Peyer's patch (tissue), 4 donors: ENCODE measurements at regions not wholly inside any gene's neighbourhood (a gene's known extent, or its start where the extent isn't known, plus 50 kb on each side); places are given as distances from the start of the nearest gene placed in this dataset.

ENCODE experiments used
- CTCF ChIP-seq, 6 experiments: fragments of 450-650 bp in 4 of 6; fragments of 200-600 bp in 2 of 6; sonication (generic) in 1 of 6; IDR thresholded peaks; one replicate each; pipeline ENCODE4 v1.5.1; 2017 to 2019; ENCODE audit warnings: antibody characterized with exemption in 6 of 6, mild to moderate bottlenecking in 3 of 6, moderate library complexity in 1 of 6
- POLR2A ChIP-seq, 2 donors: fragments of 450-650 bp; IDR thresholded peaks; one replicate each; pipeline ENCODE4 v1.5.1; 2017; ENCODE audit warnings: antibody characterized with exemption in 2 of 2, mild to moderate bottlenecking in 2 of 2, moderate library complexity in 2 of 2

- TF ChIP-seq CTCF (IDR thresholded peaks at IDR 0.05) (no peak), POLR2A (IDR thresholded peaks at IDR 0.05) (no peak)
Observed at GRCh38 chr3:189567766-189568420, 63.3 kb upstream of the TP63 start.
